ENCODE measurements at regions not wholly inside any gene's neighbourhood (a gene's known extent, or its start where the extent isn't known, plus 50 kb on each side); places are given as distances from the start of the nearest gene placed in this dataset.

- TF ChIP-seq CTCF (conservative IDR thresholded peaks at IDR 0.05 in 1 of 2, IDR thresholded peaks at IDR 0.05 in 1 of 2; ENCODE audit: extremely low read depth in 1 of 2, insufficient read depth in 1 of 2, low read depth in 1 of 2, low read length in 2 of 2) (no peak), EZH2 (IDR thresholded peaks at IDR 0.05; ENCODE audit: borderline replicate concordance, low read length) (no peak)
Observed at GRCh38 chr7:41630741-41631140, 72.1 kb downstream of the INHBA start.
